Endothelial cell of umbilical vein (primary cell): ENCODE measurements at regions not wholly inside any gene's neighbourhood (a gene's known extent, or its start where the extent isn't known, plus 50 kb on each side); places are given as distances from the start of the nearest gene placed in this dataset.

Experiments
- BruUV-seq: library from RNA; stranded (reverse); fragments of 400-500 nt; replicated peaks from 2 replicates; lab custom pipeline; 2021; lab: Mats Ljungman, UMichigan
- CTCF ChIA-PET: fragments of 300-600, 350-600 bp; sonication (Branson Sonifier 250); formaldehyde crosslinking; loops from one replicate; lab custom pipeline; 2021; ENCODE audit warnings: antibody characterized with exemption, inconsistent platforms; lab: Charles Lee
- POLR2A ChIA-PET: fragments of 300-600, 350-600 bp; sonication (Branson Sonifier 250); formaldehyde crosslinking; loops from one replicate; lab custom pipeline; 2021; ENCODE audit warnings: antibody characterized with exemption, inconsistent platforms; lab: Charles Lee
- DNase-seq: peaks from one replicate; pipeline ENCODE4 v3.0.0-alpha.2; 2011; ENCODE audit warnings: low read depth, low spot score
- FAIRE-seq: peaks from 2 replicates; lab custom pipeline; 2011; peaks lifted over from hg19 to GRCh38; lab: Jason Lieb, UNC
- H2AFZ ChIP-seq: 2 replicates; pipeline ENCODE4 v1.6.0; 2012; ENCODE audit warnings: low read depth, low read length, control low read depth, inconsistent platforms
- H3K27ac ChIP-seq: 2 replicates; pipeline ENCODE4 v1.5.1; 2011; ENCODE audit warnings: low read depth, mild to moderate bottlenecking, control low read depth, low read length, moderate library complexity; ENCODE audit not compliant: insufficient read depth
- H3K27me3 ChIP-seq, 2 experiments: 2 replicates each; pipeline versions ENCODE4 v1.6.0 to v1.6.1; 2011; ENCODE audit warnings: low read length in 2 of 2, mixed read lengths in 1 of 2; ENCODE audit not compliant: control insufficient read depth in 2 of 2, insufficient read depth in 2 of 2
- H3K36me3 ChIP-seq, 2 experiments: 2 replicates in 1 of 2; 3 replicates in 1 of 2; pipeline ENCODE4 v1.5.1; 2011; ENCODE audit warnings: low read length in 2 of 2, mild to moderate bottlenecking in 1 of 2, moderate library complexity in 1 of 2; ENCODE audit not compliant: control insufficient read depth in 2 of 2, insufficient read depth in 2 of 2; ENCODE audit errors: extremely low read depth in 1 of 2
- H3K4me1 ChIP-seq: 3 replicates; pipeline ENCODE4 v1.5.1; 2011; ENCODE audit warnings: mild to moderate bottlenecking, low read length; ENCODE audit not compliant: control insufficient read depth, insufficient read depth; ENCODE audit errors: extremely low read depth
- H3K4me2 ChIP-seq: 2 replicates; pipeline ENCODE4 v1.6.1; 2011; ENCODE audit warnings: low read length, control low read depth, mixed read lengths; ENCODE audit not compliant: insufficient read depth
- H3K4me3 ChIP-seq, 3 experiments: fragments of 200-600 bp in 1 of 3; sonication (generic), shearing (Covaris generic) in 1 of 3; replicated peaks in 1 of 3; 2 replicates each; pipeline ENCODE4 v1.5.1; 2011 to 2016; ENCODE audit warnings: control low read depth in 3 of 3, low read length in 3 of 3, mild to moderate bottlenecking in 2 of 3, inconsistent platforms in 1 of 3, low read depth in 1 of 3, moderate library complexity in 1 of 3; ENCODE audit not compliant: insufficient read depth in 1 of 3
- H3K79me2 ChIP-seq: 2 replicates; pipeline ENCODE4 v1.6.0; 2012; ENCODE audit warnings: low read length, inconsistent platforms; ENCODE audit not compliant: control insufficient read depth, insufficient read depth
- H3K9ac ChIP-seq: replicated peaks from 2 replicates; pipeline ENCODE3; 2011; ENCODE audit warnings: low read length, control low read depth; ENCODE audit not compliant: insufficient read depth; ENCODE audit errors: extremely low read depth
- H3K9me1 ChIP-seq: replicated peaks from 3 replicates; pipeline ENCODE4 v1.6.0; 2011; ENCODE audit warnings: mild to moderate bottlenecking, low read length; ENCODE audit not compliant: control insufficient read depth, insufficient read depth; ENCODE audit errors: extremely low read depth
- H3K9me3 ChIP-seq: replicated peaks from 2 replicates; pipeline ENCODE4 v1.5.1; 2012; ENCODE audit warnings: low read length, inconsistent platforms; ENCODE audit not compliant: control insufficient read depth, insufficient read depth
- H4K20me1 ChIP-seq: replicated peaks from 2 replicates; pipeline ENCODE3; 2011; ENCODE audit warnings: mild to moderate bottlenecking, low read length; ENCODE audit not compliant: control insufficient read depth, insufficient read depth; ENCODE audit errors: extremely low read depth
- CTCF ChIP-seq, 2 donors: IDR thresholded peaks; 1 replicate in 1 of 2; 2 replicates in 1 of 2; pipeline ENCODE4 v1.5.1; 2011; ENCODE audit warnings: low read length in 2 of 2, mild to moderate bottlenecking in 2 of 2, moderate library complexity in 2 of 2, control low read depth in 1 of 2, inconsistent platforms in 1 of 2, low read depth in 1 of 2; ENCODE audit not compliant: insufficient read depth in 1 of 2; ENCODE audit errors: extremely low read depth in 1 of 2
- FOS ChIP-seq: IDR thresholded peaks from 2 replicates; pipeline ENCODE4 v1.6.1; 2011; ENCODE audit warnings: mild to moderate bottlenecking, low read length, moderate library complexity, borderline replicate concordance; ENCODE audit not compliant: insufficient read depth
- GATA2 ChIP-seq: IDR thresholded peaks from 2 replicates; pipeline ENCODE4 v1.7.0; 2011; ENCODE audit warnings: low read depth, mild to moderate bottlenecking, moderate library complexity, mixed read lengths, low read length; ENCODE audit not compliant: insufficient read length, insufficient read depth
- JUN ChIP-seq: IDR thresholded peaks from 2 replicates; pipeline ENCODE4 v1.6.1; 2011; ENCODE audit warnings: borderline replicate concordance, low read depth; ENCODE audit not compliant: insufficient read length, insufficient read depth
- MAX ChIP-seq: IDR thresholded peaks from 2 replicates; pipeline ENCODE4 v1.6.1; 2011; ENCODE audit not compliant: insufficient read depth, insufficient read length
- MYC ChIP-seq: IDR thresholded peaks from one replicate; pipeline ENCODE4 v1.6.1; 2011; ENCODE audit warnings: mild to moderate bottlenecking, low read depth, low read length
- POLR2A ChIP-seq: IDR thresholded peaks from 2 replicates; pipeline ENCODE4 v1.6.1; 2012; ENCODE audit warnings: low read depth, mild to moderate bottlenecking, control low read depth, low read length
- POLR2AphosphoS5 ChIP-seq: IDR thresholded peaks from 2 replicates; pipeline ENCODE4 v1.6.1; 2012; ENCODE audit warnings: low read depth, mild to moderate bottlenecking, control low read depth, low read length, moderate library complexity; ENCODE audit not compliant: insufficient read depth
- dilution Hi-C: fragments of 300-500 bp; cut with MboI; formaldehyde crosslinking; loops from one replicate; pipeline ENCODE4 v1.15.0; 2019; ENCODE audit warnings: low sequenced_read_pairs; ENCODE audit not compliant: extremely low pct_ligation_motif_present
- intact Hi-C: fragments of 100-400 bp; cut with micrococcal nuclease; formaldehyde crosslinking; loops from one replicate; pipeline ENCODE4 v1.10.0; 2022

GRCh38 chr3:59374818-59375211 is 325.0 kb upstream of the CFAP20DC start:
- no peak for TF ChIP-seq MAX
- no peak for TF ChIP-seq MYC
- no peak for TF ChIP-seq POLR2A
- TF ChIP-seq CTCF (IDR thresholded peaks at IDR 0.05; ENCODE audit: extremely low read depth in 1 of 2, insufficient read depth in 1 of 2, low read depth in 1 of 2, low read length in 2 of 2) = no peak
- no peak for TF ChIP-seq JUN
- TF ChIP-seq POLR2AphosphoS5 = no peak
- TF ChIP-seq FOS = no peak
- no peak for TF ChIP-seq GATA2
- Histone ChIP-seq H2AFZ (no peak overlapping the region), H4K20me1 (no peaks in the 10 kb centered on the region), H3K4me3 (no peak overlapping the region), H3K27me3 (no peaks in the 10 kb centered on the region), H3K27ac (no peak overlapping the region), H3K9me3 (no peaks in the 10 kb centered on the region), H3K36me3 (no peaks in the 10 kb centered on the region), H3K4me1 (no peaks in the 10 kb centered on the region), H3K79me2 (no peaks in the 10 kb centered on the region), H3K4me2 (no peak overlapping the region), H3K9me1 (no peaks in the 10 kb centered on the region), H3K9ac (no peak overlapping the region)
- no TSS peak for BruUV-seq
- FAIRE-seq (no peak), DNase-seq (no peak)
- intact Hi-C loops = no loop called here
- CTCF ChIA-PET = no interaction called here
- POLR2A ChIA-PET = no interaction called here
- dilution Hi-C loops = no loop called here
